NOMO-1 treated with DMSO at 0.1 percent for 48 hours (cell line): ENCODE measurements at regions not wholly inside any gene's neighbourhood (a gene's known extent, or its start where the extent isn't known, plus 50 kb on each side); places are given as distances from the start of the nearest gene placed in this dataset.

Source experiments
- DNase-seq: peaks from one replicate; lab custom pipeline; 2025; ENCODE audit not compliant: unreplicated experiment; lab: John Stamatoyannopoulos, UW

- no peak for DNase-seq
Measured at GRCh38 chr18:24778810-24779418, 318.5 kb downstream of the HRH4 start.

GRCh38 chr18:24782566-24782965 lies 322.1 kb downstream of the HRH4 start:
- DNase-seq, result no peak

GRCh38 chr18:24785019-24785418 lies 324.6 kb downstream of the HRH4 start:
- DNase-seq, result no peak

GRCh38 chr18:24786027-24786426 lies 325.6 kb downstream of the HRH4 start:
- no peak for DNase-seq

GRCh38 chr18:24790347-24790746 lies 329.9 kb downstream of the HRH4 start:
- no peak for DNase-seq

GRCh38 chr18:24791751-24792545 lies 331.5 kb downstream of the HRH4 start:
- no peak for DNase-seq

- no peak for DNase-seq
Measured at GRCh38 chr18:24793742-24794141, 333.3 kb downstream of the HRH4 start.

GRCh38 chr18:24795129-24795528 lies 334.7 kb downstream of the HRH4 start:
- DNase-seq, result no peak

- no peak for DNase-seq
Measured at GRCh38 chr18:24797981-24798380, 337.5 kb downstream of the HRH4 start.

GRCh38 chr18:24799176-24799575 lies 338.7 kb downstream of the HRH4 start:
- no peak for DNase-seq

GRCh38 chr18:24799720-24800119 lies 339.3 kb downstream of the HRH4 start:
- DNase-seq, result no peak

GRCh38 chr18:24801001-24801400 lies 340.6 kb downstream of the HRH4 start:
- DNase-seq, result no peak

GRCh38 chr18:24802456-24802855 lies 342.0 kb downstream of the HRH4 start:
- DNase-seq, result no peak

GRCh38 chr18:24805156-24805555 lies 344.7 kb downstream of the HRH4 start:
- no peak for DNase-seq

- no peak for DNase-seq
Measured at GRCh38 chr18:24809173-24809950, 348.9 kb downstream of the HRH4 start.

GRCh38 chr18:24810561-24811305 lies 350.3 kb downstream of the HRH4 start:
- DNase-seq, result no peak

- DNase-seq, result no peak
Measured at GRCh38 chr18:24811950-24812681, 351.7 kb downstream of the HRH4 start.

GRCh38 chr18:24814521-24814920 lies 354.1 kb downstream of the HRH4 start:
- DNase-seq, result no peak

GRCh38 chr18:24817150-24817549 lies 356.7 kb downstream of the HRH4 start:
- no peak for DNase-seq

GRCh38 chr18:24817587-24818371 lies 357.3 kb downstream of the HRH4 start:
- no peak for DNase-seq
